GM12873 (cell line): ENCODE measurements at regions not wholly inside any gene's neighbourhood (a gene's known extent, or its start where the extent isn't known, plus 50 kb on each side); places are given as distances from the start of the nearest gene placed in this dataset.

Experiments used
- CTCF ChIP-seq: IDR thresholded peaks from 2 replicates; pipeline ENCODE4 v1.5.1; 2012; ENCODE audit warnings: low read depth, mild to moderate bottlenecking, moderate library complexity, low read length, control low read depth; ENCODE audit not compliant: insufficient read depth; ENCODE audit errors: missing control alignments

- TF ChIP-seq CTCF = no peak
Observed at GRCh38 chr15:62945063-62945462, 97.5 kb upstream of the TPM1 start.

- TF ChIP-seq CTCF = no peak
Observed at GRCh38 chr15:62945760-62946159, 96.8 kb upstream of the TPM1 start.

GRCh38 chr15:62946940-62947339 is 95.6 kb upstream of the TPM1 start:
- TF ChIP-seq CTCF = no peak

DNA sequence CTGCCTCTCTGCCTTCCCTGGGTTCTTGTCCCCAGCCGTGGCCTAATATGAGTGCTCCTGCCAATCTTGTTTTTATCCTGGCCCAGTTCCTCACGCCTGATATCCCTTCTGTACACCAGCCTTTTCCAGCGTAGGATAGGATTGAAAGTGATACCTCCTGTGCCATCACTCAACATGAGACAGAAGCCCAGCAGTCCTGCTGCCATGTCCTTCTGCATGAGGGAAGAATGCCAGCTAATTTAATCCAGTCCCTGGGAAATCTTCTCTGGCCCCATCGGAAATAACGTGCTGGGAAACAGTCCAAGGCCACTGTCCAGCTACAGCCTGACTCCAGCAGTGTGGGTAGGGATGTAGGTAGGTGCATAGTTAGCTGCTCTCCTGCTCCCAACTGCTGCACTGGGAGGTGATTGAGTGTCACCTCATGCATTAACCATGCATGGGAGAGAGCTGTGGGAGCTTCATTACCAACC is 92.0 kb upstream of the TPM1 start:
- no peak for TF ChIP-seq CTCF

DNA sequence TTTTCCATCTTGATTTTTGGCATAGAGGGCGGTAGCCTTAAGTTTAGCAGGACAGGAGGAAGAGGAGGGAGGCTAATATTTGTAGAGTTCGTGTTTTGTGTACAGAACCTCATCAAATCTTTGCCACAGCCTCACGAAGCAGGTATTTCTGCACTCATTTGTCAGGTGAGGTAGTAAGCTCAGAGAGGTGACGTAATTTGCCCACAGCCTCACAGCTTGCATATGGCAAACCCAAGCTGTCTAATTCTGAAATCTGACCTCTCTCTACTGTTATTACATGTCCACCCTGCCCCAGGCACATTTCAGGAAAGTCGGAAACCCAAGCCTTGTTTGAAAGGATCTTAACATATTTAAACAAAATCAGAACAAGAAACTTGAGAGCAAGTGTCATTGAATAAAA is 91.1 kb upstream of the TPM1 start:
- TF ChIP-seq CTCF = no peak

- TF ChIP-seq CTCF = no peak
Observed at GRCh38 chr15:62953021-62953420, 89.5 kb upstream of the TPM1 start.

GRCh38 chr15:62953496-62954045 is 89.0 kb upstream of the TPM1 start:
- TF ChIP-seq CTCF = no peak
